Putamen (tissue), 1 donor: ENCODE measurements at regions not wholly inside any gene's neighbourhood (a gene's known extent, or its start where the extent isn't known, plus 50 kb on each side); places are given as distances from the start of the nearest gene placed in this dataset.

Source experiments
- DNase-seq: peaks from one replicate; pipeline ENCODE4 v3.0.0-alpha.2; 2016; ENCODE audit warnings: low spot score

GRCh38 chr5:173763410-173763809, 124.7 kb upstream of the CPEB4 start:
- no peak for DNase-seq

- DNase-seq: no peak
These were observed 123.7 kb upstream of the CPEB4 start for GRCh38 chr5:173764332-173765028.

GRCh38 chr5:173765029-173765644, 123.0 kb upstream of the CPEB4 start:
- DNase-seq: no peak

DNA sequence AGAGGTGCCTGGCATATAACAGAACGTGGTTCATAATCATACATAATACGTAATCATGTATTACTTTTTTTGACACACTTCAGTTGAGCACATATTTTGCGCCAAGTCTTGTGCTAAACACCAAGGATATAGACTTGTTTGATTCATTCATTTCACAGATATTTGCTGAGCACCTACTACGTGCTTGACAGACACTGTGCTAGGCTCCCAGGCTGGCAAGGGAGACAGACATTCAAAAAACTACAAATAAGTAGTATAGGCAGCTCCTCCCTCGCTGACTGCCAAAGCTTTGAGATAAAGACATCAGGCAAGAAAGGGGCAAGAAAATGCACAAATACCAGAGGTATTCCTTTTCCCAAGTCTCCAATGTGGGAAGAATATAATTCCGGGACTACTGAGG, 122.5 kb upstream of the CPEB4 start:
- no peak for DNase-seq

- DNase-seq: no peak
These were observed 120.4 kb upstream of the CPEB4 start for GRCh38 chr5:173767574-173768266.

DNA sequence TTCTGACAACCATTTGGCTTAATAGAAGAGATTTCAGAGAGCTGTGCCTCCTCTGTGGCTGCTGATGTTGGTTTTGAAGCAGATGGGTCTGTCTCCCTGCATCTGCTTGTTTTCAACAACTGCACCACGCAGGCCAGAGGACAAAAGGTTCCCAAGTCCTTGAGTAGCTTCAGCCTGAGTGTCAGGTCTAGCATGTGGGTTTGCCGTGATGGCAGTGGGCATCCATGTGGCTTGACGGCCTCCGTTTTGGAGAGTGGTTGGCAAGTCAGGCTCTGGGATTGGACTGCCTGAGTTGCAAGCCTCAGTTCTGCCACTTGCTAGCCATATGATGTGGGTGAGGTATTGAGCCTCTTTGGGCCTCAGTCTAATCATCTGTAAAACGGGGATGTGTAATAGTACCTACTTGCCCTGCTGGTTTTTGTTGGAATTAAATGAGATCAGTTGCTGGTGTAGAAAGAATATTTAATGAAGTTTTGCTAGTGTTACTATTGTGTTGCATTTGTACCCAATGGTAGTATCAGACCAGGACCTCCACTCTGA, 119.8 kb upstream of the CPEB4 start:
- no peak for DNase-seq

DNA sequence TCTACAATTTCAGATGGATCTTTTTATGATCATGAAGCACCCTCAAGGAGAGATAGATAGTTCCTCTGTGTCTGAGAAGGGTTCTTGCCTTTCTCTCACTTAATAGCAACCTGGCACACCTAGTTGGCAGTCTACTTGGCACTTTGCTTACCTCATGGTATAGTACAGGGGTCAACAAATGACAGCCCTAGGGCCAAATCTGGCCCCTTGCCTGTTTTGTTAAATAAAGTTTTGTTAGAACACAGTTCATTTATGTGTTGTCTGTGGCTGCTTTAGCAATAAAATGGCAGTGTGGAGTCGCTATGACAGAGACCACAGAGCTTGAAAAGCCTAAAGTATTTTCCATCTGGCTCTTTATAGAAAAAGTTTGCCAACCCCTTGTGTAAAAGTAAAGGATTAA, 119.3 kb upstream of the CPEB4 start:
- DNase-seq: no peak

- DNase-seq: no peak
These were observed 117.5 kb upstream of the CPEB4 start for GRCh38 chr5:173770637-173771036.

GRCh38 chr5:173771121-173771724, 116.9 kb upstream of the CPEB4 start:
- DNase-seq: no peak

DNA sequence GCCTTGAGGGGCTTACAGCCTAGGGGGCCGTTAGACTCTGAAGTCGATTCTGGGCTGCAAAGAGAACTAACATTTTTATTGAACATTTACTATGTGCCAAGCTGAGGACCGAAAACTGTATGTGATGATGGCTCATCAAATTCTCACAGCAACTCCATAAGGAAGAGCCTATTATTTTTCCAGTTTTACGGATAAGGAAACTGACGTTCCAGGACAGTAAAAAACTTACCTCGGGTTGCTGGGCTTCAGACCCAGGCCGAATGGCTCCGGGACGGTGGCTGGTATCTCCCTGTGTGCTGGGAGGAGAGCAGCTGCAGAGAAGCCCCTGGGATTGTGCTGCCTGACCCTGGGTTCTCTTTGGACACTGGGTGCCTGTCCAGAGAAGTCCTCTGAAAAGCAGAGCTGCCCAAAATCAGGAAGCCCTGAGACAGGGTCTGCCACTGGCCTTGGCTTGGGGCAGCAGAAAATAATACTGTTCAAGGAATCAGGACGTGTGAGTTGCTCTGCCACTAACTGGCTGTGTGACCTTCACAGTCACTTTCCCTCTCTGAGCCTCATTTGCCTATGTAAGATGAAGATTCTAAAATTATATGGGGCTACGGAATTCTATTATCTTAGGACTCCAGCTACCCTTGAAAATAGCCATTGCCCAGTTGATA, 116.3 kb upstream of the CPEB4 start:
- DNase-seq: no peak

DNA sequence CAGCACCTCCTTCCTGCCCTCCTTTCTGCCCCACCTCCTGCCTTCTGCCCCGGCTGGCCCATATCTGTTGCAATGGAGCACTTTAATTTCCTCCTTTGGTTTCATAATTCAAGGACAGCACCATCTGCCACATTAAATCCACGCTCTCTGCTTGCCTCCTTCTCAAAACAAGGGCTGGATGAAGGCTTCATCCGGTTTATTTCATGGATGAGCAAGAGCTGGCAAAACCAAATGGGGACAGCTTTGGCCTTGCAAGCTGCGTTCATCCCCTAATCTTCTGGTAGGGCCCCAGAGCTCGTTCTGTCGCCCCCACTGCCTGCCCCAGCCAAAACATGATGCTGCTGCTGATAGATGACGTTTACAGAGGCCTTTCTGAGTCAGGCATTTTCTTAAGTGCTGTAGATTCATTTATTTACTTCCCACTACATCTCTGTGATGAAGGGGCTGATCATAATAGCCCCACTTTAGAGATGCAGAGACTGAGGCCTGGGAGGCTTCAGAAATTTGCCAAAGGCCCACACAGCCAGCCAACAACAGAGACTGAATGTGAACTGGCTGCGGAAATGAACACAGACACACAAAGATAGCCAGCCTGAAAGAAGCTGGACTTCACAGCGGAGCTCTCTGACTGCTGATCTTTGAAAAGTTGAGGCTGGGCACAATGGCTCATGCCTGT, 115.6 kb upstream of the CPEB4 start:
- no peak for DNase-seq

DNA sequence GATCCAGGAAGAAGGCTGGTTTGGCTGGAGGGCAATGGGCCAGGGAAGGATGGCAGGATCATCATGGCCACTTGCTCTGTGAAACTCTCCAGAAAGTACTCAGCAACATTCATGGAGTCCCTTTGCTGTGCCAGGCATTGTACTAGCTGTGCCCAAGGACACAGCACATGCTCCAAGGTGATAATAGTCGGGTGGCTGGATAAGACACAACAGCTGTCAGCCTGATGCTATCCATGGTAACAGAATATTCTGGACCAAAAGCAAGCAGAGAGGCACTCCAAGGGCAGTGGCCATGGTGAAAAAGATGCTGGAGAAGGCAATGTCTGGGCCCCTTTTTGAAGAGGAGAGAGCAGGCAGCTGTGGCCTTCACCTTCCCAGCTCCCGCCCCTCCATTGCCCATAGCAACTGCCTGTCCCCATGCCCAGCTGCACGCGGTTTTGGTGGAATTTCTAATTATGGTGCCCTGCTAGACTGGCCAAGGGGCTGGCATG, 113.8 kb upstream of the CPEB4 start:
- DNase-seq: no peak

GRCh38 chr5:173775261-173776197, 112.6 kb upstream of the CPEB4 start:
- DNase-seq: no peak

DNA sequence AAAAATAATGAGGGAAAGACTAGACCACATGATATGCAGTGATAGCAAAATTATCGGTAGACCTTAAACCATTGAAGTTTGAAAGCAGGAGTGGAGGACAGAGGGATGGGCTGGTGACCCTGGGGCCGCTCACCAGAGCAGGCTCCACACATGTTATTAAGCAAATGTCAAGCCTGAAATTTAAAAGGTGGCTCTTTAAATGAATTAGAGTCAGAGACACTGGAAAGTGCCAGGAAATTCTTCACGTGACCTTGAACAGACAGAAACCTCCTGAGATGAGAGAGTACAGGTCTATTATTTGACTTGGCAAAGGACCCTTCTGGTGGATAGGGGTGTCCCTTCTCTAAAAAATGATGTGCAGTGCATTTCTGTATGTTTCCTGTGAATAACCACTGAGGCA, 111.0 kb upstream of the CPEB4 start:
- no peak for DNase-seq

- DNase-seq: no peak
These were observed 110.5 kb upstream of the CPEB4 start for GRCh38 chr5:173777674-173778073.

- DNase-seq: no peak
These were observed 109.9 kb upstream of the CPEB4 start for GRCh38 chr5:173778152-173778782.

GRCh38 chr5:173778784-173779304, 109.3 kb upstream of the CPEB4 start:
- no peak for DNase-seq

- no peak for DNase-seq
These were observed 107.6 kb upstream of the CPEB4 start for GRCh38 chr5:173780235-173781234.
